GM12874 (cell line): ENCODE measurements at regions not wholly inside any gene's neighbourhood (a gene's known extent, or its start where the extent isn't known, plus 50 kb on each side); places are given as distances from the start of the nearest gene placed in this dataset.

Source experiments
- CTCF ChIP-seq: IDR thresholded peaks from 2 replicates; pipeline ENCODE4 v1.5.1; 2011; ENCODE audit warnings: low read depth, mild to moderate bottlenecking, control low read depth, low read length, moderate library complexity; ENCODE audit not compliant: insufficient read depth

- no peak for TF ChIP-seq CTCF
Observed at GRCh38 chr1:105317976-105318375, 1568.3 kb downstream of the AMY1C start.

GRCh38 chr1:105326886-105327285, 1577.2 kb downstream of the AMY1C start:
- TF ChIP-seq CTCF = no peak

GRCh38 chr1:105337420-105337819, 1587.7 kb downstream of the AMY1C start:
- TF ChIP-seq CTCF = no peak

GRCh38 chr1:105343317-105343716, 1593.6 kb downstream of the AMY1C start:
- TF ChIP-seq CTCF = no peak

- TF ChIP-seq CTCF = no peak
Observed at GRCh38 chr1:105359457-105359856, 1609.8 kb downstream of the AMY1C start.

GRCh38 chr1:105362438-105362837, 1612.7 kb downstream of the AMY1C start:
- no peak for TF ChIP-seq CTCF

- TF ChIP-seq CTCF = no peak
Observed at GRCh38 chr1:105368446-105368845, 1618.7 kb downstream of the AMY1C start.

GRCh38 chr1:105373681-105374080, 1624.0 kb downstream of the AMY1C start:
- TF ChIP-seq CTCF = no peak
